ENCODE measurements at regions not wholly inside any gene's neighbourhood (a gene's known extent, or its start where the extent isn't known, plus 50 kb on each side); places are given as distances from the start of the nearest gene placed in this dataset.

DNA sequence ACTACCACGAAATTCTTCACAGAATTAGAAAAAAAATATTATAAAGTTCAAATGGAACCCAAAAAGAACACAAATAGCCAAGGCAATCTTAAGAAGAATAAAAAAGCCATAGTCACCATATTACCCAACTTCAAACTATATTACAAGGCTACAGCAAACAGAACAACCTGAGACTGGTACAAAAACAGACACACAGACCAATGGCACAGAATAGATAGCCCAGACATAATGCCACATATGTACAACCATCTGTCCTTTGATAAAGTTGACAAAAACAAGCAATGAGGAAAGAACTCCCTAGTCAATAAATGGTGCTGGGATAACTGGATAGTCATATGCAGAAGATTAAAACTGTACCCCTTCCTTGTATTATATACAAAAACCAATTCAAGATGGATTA is 808.5 kb upstream of the ZWINT start:
- TF ChIP-seq, protein P1, sequence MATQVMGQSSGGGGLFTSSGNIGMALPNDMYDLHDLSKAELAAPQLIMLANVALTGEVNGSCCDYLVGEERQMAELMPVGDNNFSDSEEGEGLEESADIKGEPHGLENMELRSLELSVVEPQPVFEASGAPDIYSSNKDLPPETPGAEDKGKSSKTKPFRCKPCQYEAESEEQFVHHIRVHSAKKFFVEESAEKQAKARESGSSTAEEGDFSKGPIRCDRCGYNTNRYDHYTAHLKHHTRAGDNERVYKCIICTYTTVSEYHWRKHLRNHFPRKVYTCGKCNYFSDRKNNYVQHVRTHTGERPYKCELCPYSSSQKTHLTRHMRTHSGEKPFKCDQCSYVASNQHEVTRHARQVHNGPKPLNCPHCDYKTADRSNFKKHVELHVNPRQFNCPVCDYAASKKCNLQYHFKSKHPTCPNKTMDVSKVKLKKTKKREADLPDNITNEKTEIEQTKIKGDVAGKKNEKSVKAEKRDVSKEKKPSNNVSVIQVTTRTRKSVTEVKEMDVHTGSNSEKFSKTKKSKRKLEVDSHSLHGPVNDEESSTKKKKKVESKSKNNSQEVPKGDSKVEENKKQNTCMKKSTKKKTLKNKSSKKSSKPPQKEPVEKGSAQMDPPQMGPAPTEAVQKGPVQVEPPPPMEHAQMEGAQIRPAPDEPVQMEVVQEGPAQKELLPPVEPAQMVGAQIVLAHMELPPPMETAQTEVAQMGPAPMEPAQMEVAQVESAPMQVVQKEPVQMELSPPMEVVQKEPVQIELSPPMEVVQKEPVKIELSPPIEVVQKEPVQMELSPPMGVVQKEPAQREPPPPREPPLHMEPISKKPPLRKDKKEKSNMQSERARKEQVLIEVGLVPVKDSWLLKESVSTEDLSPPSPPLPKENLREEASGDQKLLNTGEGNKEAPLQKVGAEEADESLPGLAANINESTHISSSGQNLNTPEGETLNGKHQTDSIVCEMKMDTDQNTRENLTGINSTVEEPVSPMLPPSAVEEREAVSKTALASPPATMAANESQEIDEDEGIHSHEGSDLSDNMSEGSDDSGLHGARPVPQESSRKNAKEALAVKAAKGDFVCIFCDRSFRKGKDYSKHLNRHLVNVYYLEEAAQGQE (IDR thresholded peaks at IDR 0.05; ENCODE audit: borderline replicate concordance in 1 of 2, low read depth in 1 of 2, low read length in 2 of 2) = no peak
- TF ChIP-seq POLR2A (IDR thresholded peaks at IDR 0.05; ENCODE audit: insufficient read depth in 1 of 2, low read depth in 2 of 2, low read length in 2 of 2) = no peak
- TF ChIP-seq, protein P2, sequence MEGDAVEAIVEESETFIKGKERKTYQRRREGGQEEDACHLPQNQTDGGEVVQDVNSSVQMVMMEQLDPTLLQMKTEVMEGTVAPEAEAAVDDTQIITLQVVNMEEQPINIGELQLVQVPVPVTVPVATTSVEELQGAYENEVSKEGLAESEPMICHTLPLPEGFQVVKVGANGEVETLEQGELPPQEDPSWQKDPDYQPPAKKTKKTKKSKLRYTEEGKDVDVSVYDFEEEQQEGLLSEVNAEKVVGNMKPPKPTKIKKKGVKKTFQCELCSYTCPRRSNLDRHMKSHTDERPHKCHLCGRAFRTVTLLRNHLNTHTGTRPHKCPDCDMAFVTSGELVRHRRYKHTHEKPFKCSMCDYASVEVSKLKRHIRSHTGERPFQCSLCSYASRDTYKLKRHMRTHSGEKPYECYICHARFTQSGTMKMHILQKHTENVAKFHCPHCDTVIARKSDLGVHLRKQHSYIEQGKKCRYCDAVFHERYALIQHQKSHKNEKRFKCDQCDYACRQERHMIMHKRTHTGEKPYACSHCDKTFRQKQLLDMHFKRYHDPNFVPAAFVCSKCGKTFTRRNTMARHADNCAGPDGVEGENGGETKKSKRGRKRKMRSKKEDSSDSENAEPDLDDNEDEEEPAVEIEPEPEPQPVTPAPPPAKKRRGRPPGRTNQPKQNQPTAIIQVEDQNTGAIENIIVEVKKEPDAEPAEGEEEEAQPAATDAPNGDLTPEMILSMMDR (CRISPR knock-in tag; IDR thresholded peaks at IDR 0.05) = no peak
- TF ChIP-seq BCL6 (CRISPR knock-in tag; IDR thresholded peaks at IDR 0.05) = no peak
- TF ChIP-seq EZH2 (conservative IDR thresholded peaks at IDR 0.05; ENCODE audit: low read depth, low read length) = no peak
- no peak for TF ChIP-seq ZNF850 (CRISPR knock-in tag; conservative IDR thresholded peaks at IDR 0.05)
- TF ChIP-seq KDM1A (CRISPR knock-in tag; IDR thresholded peaks at IDR 0.05) = no peak
- no peak for TF ChIP-seq ZNF549 (CRISPR knock-in tag; IDR thresholded peaks at IDR 0.05)
- no peak for TF ChIP-seq EP300 (IDR thresholded peaks at IDR 0.05; ENCODE audit: low read depth in 2 of 2, low read length in 2 of 2)
- no peak for TF ChIP-seq EP300 (CRISPR knock-in tag; IDR thresholded peaks at IDR 0.05; ENCODE audit: borderline replicate concordance)
- TF ChIP-seq KMT2A (CRISPR knock-in tag; IDR thresholded peaks at IDR 0.05) = no peak
- no peak for TF ChIP-seq ZNF720 (CRISPR knock-in tag; IDR thresholded peaks at IDR 0.05)
- no peak for TF ChIP-seq NONO (IDR thresholded peaks at IDR 0.05)
- TF ChIP-seq NONO (CRISPR knock-in tag; conservative IDR thresholded peaks at IDR 0.05) = no peak
- TF ChIP-seq RELA (CRISPR knock-in tag; IDR thresholded peaks at IDR 0.05) = no peak

Data from HepG2 (cell line).